GM12878 (cell line): ENCODE measurements at regions not wholly inside any gene's neighbourhood (a gene's known extent, or its start where the extent isn't known, plus 50 kb on each side); places are given as distances from the start of the nearest gene placed in this dataset.

Source experiments
- BMI1 ChIP-seq: fragments of 450-650 bp; IDR thresholded peaks from 2 replicates; pipeline ENCODE4 v1.6.1; 2016; ENCODE audit warnings: mild to moderate bottlenecking, moderate library complexity, borderline replicate concordance
- CREM ChIP-seq: IDR thresholded peaks from 2 replicates; pipeline ENCODE4 v1.6.1; 2014; ENCODE audit warnings: antibody characterized with exemption, low read depth
- HDAC2 ChIP-seq: fragments of 200-600 bp; sonication (generic); IDR thresholded peaks from 2 replicates; pipeline ENCODE4 v1.6.1; 2017
- HDGF ChIP-seq: fragments of 450-650 bp; IDR thresholded peaks from 2 replicates; pipeline ENCODE4 v1.6.1; 2016; ENCODE audit warnings: antibody characterized with exemption
- KLF5 ChIP-seq: fragments of 450-650 bp; IDR thresholded peaks from 2 replicates; pipeline ENCODE4 v1.6.1; 2014; ENCODE audit warnings: mild to moderate bottlenecking; ENCODE audit not compliant: partially characterized antibody
- NFYB ChIP-seq: IDR thresholded peaks from 2 replicates; pipeline ENCODE4 v1.6.1; 2011; ENCODE audit warnings: low read depth, mild to moderate bottlenecking, low read length, improper control_type of control experiment, moderate library complexity; ENCODE audit not compliant: insufficient read depth
- POLR2A ChIP-seq: IDR thresholded peaks from 2 replicates; pipeline ENCODE4 v1.6.1; 2011; ENCODE audit warnings: low read depth, mild to moderate bottlenecking, low read length
- RAD21 ChIP-seq: IDR thresholded peaks from 2 replicates; pipeline ENCODE4 v1.6.1; 2011; ENCODE audit warnings: mild to moderate bottlenecking, low read depth, low read length, moderate library complexity; ENCODE audit not compliant: insufficient read depth
- RFX5 ChIP-seq: IDR thresholded peaks from 2 replicates; pipeline ENCODE4 v1.6.1; 2011; ENCODE audit warnings: low read depth, low read length, improper control_type of control experiment

GRCh38 chr3:168859574-168859973, 763.9 kb upstream of the GOLIM4 start:
- TF ChIP-seq RFX5 (no peak), NFYB (no peak), RAD21 (no peak), CREM (no peak), POLR2A (no peak), HDAC2 (no peak), BMI1 (no peak), HDGF (no peak), KLF5 (no peak)
